HG03457 (cell line): ENCODE measurements at regions not wholly inside any gene's neighbourhood (a gene's known extent, or its start where the extent isn't known, plus 50 kb on each side); places are given as distances from the start of the nearest gene placed in this dataset.

Source experiments
- ATAC-seq: cut with Tn5 transposase; IDR thresholded peaks from one replicate; pipeline ENCODE4 v1.9.1; 2021; ENCODE audit warnings: moderate number of reproducible peaks; ENCODE audit not compliant: unreplicated experiment

GRCh38 chr1:55712148-55712547, 497.0 kb upstream of the USP24 start:
- ATAC-seq: no peak

GRCh38 chr1:55708781-55709180, 493.6 kb upstream of the USP24 start:
- ATAC-seq: no peak

GRCh38 chr1:55707846-55708245, 492.7 kb upstream of the USP24 start:
- ATAC-seq: no peak

GRCh38 chr1:55707196-55707595, 492.0 kb upstream of the USP24 start:
- no peak for ATAC-seq

GRCh38 chr1:55706397-55706796, 491.2 kb upstream of the USP24 start:
- no peak for ATAC-seq

GRCh38 chr1:55703726-55704363, 488.7 kb upstream of the USP24 start:
- ATAC-seq: no peak

GRCh38 chr1:55702064-55702463, 486.9 kb upstream of the USP24 start:
- ATAC-seq: peak; percentile 72

- no peak for ATAC-seq
These were observed 485.4 kb upstream of the USP24 start for GRCh38 chr1:55700359-55701130.

- ATAC-seq: no peak
These were observed 484.1 kb upstream of the USP24 start for GRCh38 chr1:55699228-55699627.

GRCh38 chr1:55697997-55698535, 482.9 kb upstream of the USP24 start:
- no peak for ATAC-seq

GRCh38 chr1:55696891-55697290, 481.7 kb upstream of the USP24 start:
- ATAC-seq: no peak

- ATAC-seq: no peak
These were observed 481.1 kb upstream of the USP24 start for GRCh38 chr1:55696181-55696754.

GRCh38 chr1:55695552-55695951, 480.4 kb upstream of the USP24 start:
- no peak for ATAC-seq

GRCh38 chr1:55695151-55695550, 480.0 kb upstream of the USP24 start:
- ATAC-seq: no peak

GRCh38 chr1:55694310-55694801, 479.2 kb upstream of the USP24 start:
- ATAC-seq: no peak

- no peak for ATAC-seq
These were observed 477.6 kb upstream of the USP24 start for GRCh38 chr1:55692726-55693125.

- ATAC-seq: no peak
These were observed 475.2 kb upstream of the USP24 start for GRCh38 chr1:55690366-55690765.

GRCh38 chr1:55689800-55690199, 474.6 kb upstream of the USP24 start:
- no peak for ATAC-seq

GRCh38 chr1:55685560-55685959, 470.4 kb upstream of the USP24 start:
- no peak for ATAC-seq

GRCh38 chr1:55684131-55684650, 469.0 kb upstream of the USP24 start:
- ATAC-seq: no peak

GRCh38 chr1:55682198-55682597, 467.0 kb upstream of the USP24 start:
- no peak for ATAC-seq

GRCh38 chr1:55679971-55680370, 464.8 kb upstream of the USP24 start:
- ATAC-seq: no peak
